Esophagus muscularis mucosa (tissue), 3 donors: ENCODE measurements at regions not wholly inside any gene's neighbourhood (a gene's known extent, or its start where the extent isn't known, plus 50 kb on each side); places are given as distances from the start of the nearest gene placed in this dataset.

Experiments used
- EP300 ChIP-seq: sonication (generic); formaldehyde crosslinking; IDR thresholded peaks from one replicate; pipeline ENCODE4 v1.6.1; 2017; ENCODE audit warnings: antibody characterized with exemption
- TF ChIP-seq, protein P1 (sequence below), 3 experiments: fragments of 200-600 bp in 2 of 3; fragments of 450-650 bp in 1 of 3; sonication (generic) in 2 of 3; IDR thresholded peaks; one replicate each; pipeline ENCODE4 v1.5.1; 2017 to 2019; ENCODE audit warnings: antibody characterized with exemption in 3 of 3, mild to moderate bottlenecking in 2 of 3, moderate library complexity in 1 of 3

DNA sequence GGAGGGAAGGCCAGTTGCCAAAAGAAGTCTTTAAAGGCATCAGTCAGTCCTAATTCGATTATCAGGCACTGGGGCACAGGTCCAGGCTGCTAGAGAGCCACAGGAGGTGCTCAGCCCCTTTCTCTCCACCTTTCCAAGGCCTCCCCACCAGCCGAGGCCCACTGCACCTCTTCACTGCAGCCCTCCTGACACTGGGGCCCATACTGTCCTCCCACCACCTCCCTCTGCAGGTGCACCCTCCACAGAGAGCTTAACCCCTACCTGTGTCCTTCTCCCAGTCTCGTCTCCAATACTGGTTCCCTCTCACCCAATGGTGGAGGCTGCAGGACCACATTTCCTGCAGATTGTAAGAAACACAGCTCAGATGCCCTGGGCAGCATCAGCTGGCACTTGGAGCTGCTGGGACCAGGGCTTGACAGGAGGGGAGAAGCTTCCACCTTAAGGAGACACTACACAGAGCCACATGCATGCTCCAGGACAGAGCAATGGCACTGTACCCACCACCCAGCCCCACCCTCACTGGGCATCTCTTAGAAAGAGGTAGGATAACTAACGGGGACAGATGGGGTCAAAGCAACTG lies 81.6 kb upstream of the PRR20G start:
- TF ChIP-seq, protein P1, sequence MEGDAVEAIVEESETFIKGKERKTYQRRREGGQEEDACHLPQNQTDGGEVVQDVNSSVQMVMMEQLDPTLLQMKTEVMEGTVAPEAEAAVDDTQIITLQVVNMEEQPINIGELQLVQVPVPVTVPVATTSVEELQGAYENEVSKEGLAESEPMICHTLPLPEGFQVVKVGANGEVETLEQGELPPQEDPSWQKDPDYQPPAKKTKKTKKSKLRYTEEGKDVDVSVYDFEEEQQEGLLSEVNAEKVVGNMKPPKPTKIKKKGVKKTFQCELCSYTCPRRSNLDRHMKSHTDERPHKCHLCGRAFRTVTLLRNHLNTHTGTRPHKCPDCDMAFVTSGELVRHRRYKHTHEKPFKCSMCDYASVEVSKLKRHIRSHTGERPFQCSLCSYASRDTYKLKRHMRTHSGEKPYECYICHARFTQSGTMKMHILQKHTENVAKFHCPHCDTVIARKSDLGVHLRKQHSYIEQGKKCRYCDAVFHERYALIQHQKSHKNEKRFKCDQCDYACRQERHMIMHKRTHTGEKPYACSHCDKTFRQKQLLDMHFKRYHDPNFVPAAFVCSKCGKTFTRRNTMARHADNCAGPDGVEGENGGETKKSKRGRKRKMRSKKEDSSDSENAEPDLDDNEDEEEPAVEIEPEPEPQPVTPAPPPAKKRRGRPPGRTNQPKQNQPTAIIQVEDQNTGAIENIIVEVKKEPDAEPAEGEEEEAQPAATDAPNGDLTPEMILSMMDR (IDR thresholded peaks at IDR 0.05), result no peak
- TF ChIP-seq EP300, result no peak
